Astrocyte of the cerebellum (primary cell): ENCODE measurements at regions not wholly inside any gene's neighbourhood (a gene's known extent, or its start where the extent isn't known, plus 50 kb on each side); places are given as distances from the start of the nearest gene placed in this dataset.

Experiments
- DNase-seq: peaks from one replicate; pipeline ENCODE4 v3.0.0-alpha.2; 2011; ENCODE audit warnings: low read depth
- H3K4me3 ChIP-seq: 2 replicates; pipeline ENCODE4 v1.5.1; 2011; ENCODE audit warnings: mild to moderate bottlenecking, low read depth, low read length, moderate library complexity
- CTCF ChIP-seq: IDR thresholded peaks from 2 replicates; pipeline ENCODE4 v1.5.1; 2012; ENCODE audit warnings: low read length, low read depth, moderate library complexity, mild to moderate bottlenecking; ENCODE audit errors: missing control alignments
- in situ Hi-C: cut with HindIII; loops from 2 replicates; pipeline ENCODE4 v1.10.0; 2017; ENCODE audit warnings: low sequenced_read_pairs

- no peak for DNase-seq
- TF ChIP-seq CTCF: no peak
- no peak overlapping the region for H3K4me3 ChIP-seq
- in situ Hi-C loops: no loop called here
Observed at GRCh38 chr20:6180531-6180930, 57.7 kb upstream of the FERMT1 start.

DNA sequence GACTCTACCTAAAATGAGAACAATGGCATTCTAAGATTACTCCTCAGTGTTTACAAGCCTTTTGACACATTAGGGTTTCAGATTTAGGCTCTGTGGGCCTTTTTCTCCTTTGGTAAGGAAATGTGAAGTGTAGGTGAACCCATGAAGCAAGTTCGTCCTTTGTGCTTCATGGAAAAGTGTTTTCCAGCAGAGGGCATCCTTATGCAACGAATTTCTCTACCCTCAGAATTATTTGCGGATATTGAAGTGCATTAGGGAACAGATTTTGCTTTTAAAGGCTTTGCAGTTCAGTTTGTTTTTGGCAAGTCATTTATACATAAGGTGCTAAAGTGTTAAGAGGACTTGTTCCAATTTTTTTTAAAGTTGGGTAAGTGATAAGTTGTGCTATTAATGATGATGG lies 55.7 kb upstream of the FERMT1 start:
- in situ Hi-C loops: no loop called here
- TF ChIP-seq CTCF: peak; percentile 62
- DNase-seq: peak; percentile 55
- no peak overlapping the region for H3K4me3 ChIP-seq

GRCh38 chr20:6173481-6173880 lies 50.7 kb upstream of the FERMT1 start:
- no peak overlapping the region for H3K4me3 ChIP-seq
- no peak for DNase-seq
- in situ Hi-C loops: no loop called here
- no peak for TF ChIP-seq CTCF
